Transverse colon (tissue), 3 donors: ENCODE measurements at regions not wholly inside any gene's neighbourhood (a gene's known extent, or its start where the extent isn't known, plus 50 kb on each side); places are given as distances from the start of the nearest gene placed in this dataset.
"Not testable (repeated sequence)": the region's sequence is repeated elsewhere in the genome, so short reads cannot be mapped to it uniquely, and the experiment has no call there.

Experiments
- POLR2A ChIP-seq: fragments of 450-650 bp; IDR thresholded peaks from one replicate; pipeline ENCODE4 v1.6.1; 2016; ENCODE audit warnings: antibody characterized with exemption, mild to moderate bottlenecking, moderate library complexity
- TF ChIP-seq, protein P1 (sequence below), 5 experiments: fragments of 200-600 bp in 3 of 5; fragments of 450-650 bp in 2 of 5; sonication (generic) in 3 of 5; IDR thresholded peaks; 1 replicate in 2 of 5; 2 replicates in 3 of 5; pipeline ENCODE4 v1.5.1; 2016 to 2017; ENCODE audit warnings: antibody characterized with exemption in 5 of 5, inconsistent platforms in 3 of 5, mild to moderate bottlenecking in 2 of 5, moderate library complexity in 1 of 5

DNA sequence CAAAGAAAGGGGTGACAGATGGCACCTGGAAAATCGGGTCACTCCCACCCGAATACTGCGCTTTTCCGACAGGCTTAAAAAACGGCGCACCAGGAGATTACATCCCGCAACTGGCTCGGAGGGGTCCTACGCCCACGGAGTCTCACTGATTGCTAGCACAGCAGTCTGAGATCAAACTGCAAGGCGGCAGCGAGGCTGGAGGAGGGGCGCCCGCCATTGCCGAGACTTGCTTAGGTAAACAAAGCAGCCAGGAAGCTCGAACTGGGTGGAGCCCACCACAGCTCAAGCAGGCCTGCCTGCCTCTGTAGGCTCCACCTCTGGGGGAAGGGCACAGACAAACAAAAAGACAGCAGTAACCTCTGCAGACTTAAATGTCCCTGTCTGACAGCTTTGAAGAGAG is 225.2 kb upstream of the ADCY2 start:
- TF ChIP-seq, protein P1, sequence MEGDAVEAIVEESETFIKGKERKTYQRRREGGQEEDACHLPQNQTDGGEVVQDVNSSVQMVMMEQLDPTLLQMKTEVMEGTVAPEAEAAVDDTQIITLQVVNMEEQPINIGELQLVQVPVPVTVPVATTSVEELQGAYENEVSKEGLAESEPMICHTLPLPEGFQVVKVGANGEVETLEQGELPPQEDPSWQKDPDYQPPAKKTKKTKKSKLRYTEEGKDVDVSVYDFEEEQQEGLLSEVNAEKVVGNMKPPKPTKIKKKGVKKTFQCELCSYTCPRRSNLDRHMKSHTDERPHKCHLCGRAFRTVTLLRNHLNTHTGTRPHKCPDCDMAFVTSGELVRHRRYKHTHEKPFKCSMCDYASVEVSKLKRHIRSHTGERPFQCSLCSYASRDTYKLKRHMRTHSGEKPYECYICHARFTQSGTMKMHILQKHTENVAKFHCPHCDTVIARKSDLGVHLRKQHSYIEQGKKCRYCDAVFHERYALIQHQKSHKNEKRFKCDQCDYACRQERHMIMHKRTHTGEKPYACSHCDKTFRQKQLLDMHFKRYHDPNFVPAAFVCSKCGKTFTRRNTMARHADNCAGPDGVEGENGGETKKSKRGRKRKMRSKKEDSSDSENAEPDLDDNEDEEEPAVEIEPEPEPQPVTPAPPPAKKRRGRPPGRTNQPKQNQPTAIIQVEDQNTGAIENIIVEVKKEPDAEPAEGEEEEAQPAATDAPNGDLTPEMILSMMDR (IDR thresholded peaks at IDR 0.05) = not testable (repeated sequence)
- TF ChIP-seq POLR2A = not testable (repeated sequence)
